ENCODE measurements at regions not wholly inside any gene's neighbourhood (a gene's known extent, or its start where the extent isn't known, plus 50 kb on each side); places are given as distances from the start of the nearest gene placed in this dataset.

- no peaks in the 10 kb centered on the region for H3K27me3 Mint-ChIP-seq
- H3K4me3 Mint-ChIP-seq, result no peak overlapping the region
- no peaks in the 10 kb centered on the region for H3K4me1 Mint-ChIP-seq
- DNase-seq (no peak), ATAC-seq (ENCODE audit: low read depth) (no peak)
- no peaks in the 10 kb centered on the region for H3K9me3 Mint-ChIP-seq
- no peak overlapping the region for H3K27ac Mint-ChIP-seq
- ChIA-PET POLR2A (no interaction called here), CTCF (no interaction called here)
- intact Hi-C loops (cut with micrococcal nuclease), result no loop called here
- no peak for TF ChIP-seq CTCF (IDR thresholded peaks at IDR 0.05)
- H3K36me3 Mint-ChIP-seq (ENCODE audit: low read depth), result no peaks in the 10 kb centered on the region
Measured at GRCh38 chr2:16226943-16227664, 286.8 kb downstream of the MYCN start.

- POLR2A ChIA-PET, result no interaction called here
- Mint-ChIP-seq H3K9me3 (no peaks in the 10 kb centered on the region), H3K4me3 (no peak overlapping the region), H3K36me3 (ENCODE audit: low read depth) (no peaks in the 10 kb centered on the region), H3K27ac (no peak overlapping the region), H3K27me3 (peaks cover 2% of the 10 kb centered on the region), H3K4me1 (no peaks in the 10 kb centered on the region)
- CTCF ChIA-PET, result no interaction called here
- DNase-seq (no peak), ATAC-seq (ENCODE audit: low read depth) (no peak)
- TF ChIP-seq CTCF (IDR thresholded peaks at IDR 0.05), result no peak
- intact Hi-C loops (cut with micrococcal nuclease), result no loop called here
Measured at GRCh38 chr2:16226381-16226780, 286.0 kb downstream of the MYCN start.

GRCh38 chr2:16225545-16225944 is 285.2 kb downstream of the MYCN start:
- no peak overlapping the region for H3K27ac Mint-ChIP-seq
- no peak overlapping the region for H3K4me3 Mint-ChIP-seq
- DNase-seq, result no peak
- no peak for TF ChIP-seq CTCF (IDR thresholded peaks at IDR 0.05)
- intact Hi-C loops (cut with micrococcal nuclease), result no loop called here
- CTCF ChIA-PET, result no interaction called here
- H3K4me1 Mint-ChIP-seq, result no peaks in the 10 kb centered on the region
- no peaks in the 10 kb centered on the region for H3K9me3 Mint-ChIP-seq
- peaks cover 2% of the 10 kb centered on the region for H3K27me3 Mint-ChIP-seq
- no peak for ATAC-seq (ENCODE audit: low read depth)
- no peaks in the 10 kb centered on the region for H3K36me3 Mint-ChIP-seq (ENCODE audit: low read depth)
- POLR2A ChIA-PET, result no interaction called here

GRCh38 chr2:16225071-16225470 is 284.7 kb downstream of the MYCN start:
- CTCF ChIA-PET, result no interaction called here
- DNase-seq (no peak), ATAC-seq (ENCODE audit: low read depth) (no peak)
- Mint-ChIP-seq H3K4me1 (no peaks in the 10 kb centered on the region), H3K36me3 (ENCODE audit: low read depth) (no peaks in the 10 kb centered on the region), H3K4me3 (no peak overlapping the region), H3K27ac (no peak overlapping the region), H3K27me3 (peaks cover 2% of the 10 kb centered on the region), H3K9me3 (no peaks in the 10 kb centered on the region)
- intact Hi-C loops (cut with micrococcal nuclease), result no loop called here
- TF ChIP-seq CTCF (IDR thresholded peaks at IDR 0.05), result no peak
- POLR2A ChIA-PET, result no interaction called here

- H3K36me3 Mint-ChIP-seq (ENCODE audit: low read depth), result no peaks in the 10 kb centered on the region
- DNase-seq (no peak), ATAC-seq (ENCODE audit: low read depth) (no peak)
- no peaks in the 10 kb centered on the region for H3K9me3 Mint-ChIP-seq
- ChIA-PET CTCF (no interaction called here), POLR2A (no interaction called here)
- H3K27me3 Mint-ChIP-seq, result peaks cover 2% of the 10 kb centered on the region
- H3K4me1 Mint-ChIP-seq, result no peaks in the 10 kb centered on the region
- no peak for TF ChIP-seq CTCF (IDR thresholded peaks at IDR 0.05)
- no peak overlapping the region for H3K27ac Mint-ChIP-seq
- H3K4me3 Mint-ChIP-seq, result no peak overlapping the region
- intact Hi-C loops (cut with micrococcal nuclease), result no loop called here
Measured at GRCh38 chr2:16224298-16225045, 284.1 kb downstream of the MYCN start.

All from activated B cell treated with CpG ODN at 0.5 μM for 24 hours (primary cell).